ENCODE measurements at regions not wholly inside any gene's neighbourhood (a gene's known extent, or its start where the extent isn't known, plus 50 kb on each side); places are given as distances from the start of the nearest gene placed in this dataset.

- Histone ChIP-seq H3K27me3 (no peaks in the 10 kb centered on the region), H3K9me3 (no peaks in the 10 kb centered on the region), H3K4me1 (ENCODE audit: control insufficient read depth in 1 of 2, insufficient read depth in 1 of 2, low read depth in 1 of 2, low read length in 1 of 2) (no peaks in the 10 kb centered on the region), H3K36me3 (no peaks in the 10 kb centered on the region), H3K4me3 (ENCODE audit: low read depth in 1 of 2, low read length in 1 of 2) (no peak overlapping the region), H3K27ac (no peak overlapping the region)
- no peak for TF ChIP-seq CTCF (IDR thresholded peaks at IDR 0.05)
Observed at GRCh38 chr6:44725070-44725469, 337.6 kb downstream of the CDC5L start.

GRCh38 chr6:44727651-44728630, 340.4 kb downstream of the CDC5L start:
- no peaks in the 10 kb centered on the region for H3K4me1 ChIP-seq (ENCODE audit: control insufficient read depth in 1 of 2, insufficient read depth in 1 of 2, low read depth in 1 of 2, low read length in 1 of 2)
- no peaks in the 10 kb centered on the region for H3K27me3 ChIP-seq
- no peak overlapping the region for H3K27ac ChIP-seq
- no peak for TF ChIP-seq CTCF (IDR thresholded peaks at IDR 0.05)
- H3K9me3 ChIP-seq: no peaks in the 10 kb centered on the region
- H3K36me3 ChIP-seq: no peaks in the 10 kb centered on the region
- no peak overlapping the region for H3K4me3 ChIP-seq (ENCODE audit: low read depth in 1 of 2, low read length in 1 of 2)

- TF ChIP-seq CTCF (IDR thresholded peaks at IDR 0.05): no peak
- H3K27ac ChIP-seq: no peak overlapping the region
- no peak overlapping the region for H3K4me3 ChIP-seq (ENCODE audit: low read depth in 1 of 2, low read length in 1 of 2)
Observed at GRCh38 chr6:44730771-44731391, 343.4 kb downstream of the CDC5L start.

GRCh38 chr6:44731485-44732095, 344.1 kb downstream of the CDC5L start:
- Histone ChIP-seq H3K27me3 (no peaks in the 10 kb centered on the region), H3K27ac (no peak overlapping the region), H3K9me3 (no peaks in the 10 kb centered on the region), H3K4me1 (ENCODE audit: control insufficient read depth in 1 of 2, insufficient read depth in 1 of 2, low read depth in 1 of 2, low read length in 1 of 2) (no peaks in the 10 kb centered on the region), H3K36me3 (no peaks in the 10 kb centered on the region), H3K4me3 (ENCODE audit: low read depth in 1 of 2, low read length in 1 of 2) (no peak overlapping the region)
- TF ChIP-seq CTCF (IDR thresholded peaks at IDR 0.05): no peak

More at GRCh38 chr6:44730771-44731391, 343.4 kb downstream of the CDC5L start:
- H3K36me3 ChIP-seq: no peaks in the 10 kb centered on the region
- H3K27me3 ChIP-seq: no peaks in the 10 kb centered on the region
- no peaks in the 10 kb centered on the region for H3K4me1 ChIP-seq (ENCODE audit: control insufficient read depth in 1 of 2, insufficient read depth in 1 of 2, low read depth in 1 of 2, low read length in 1 of 2)
- no peaks in the 10 kb centered on the region for H3K9me3 ChIP-seq

GRCh38 chr6:44732243-44732642, 344.7 kb downstream of the CDC5L start:
- Histone ChIP-seq H3K27ac (no peak overlapping the region), H3K36me3 (no peaks in the 10 kb centered on the region), H3K4me3 (ENCODE audit: low read depth in 1 of 2, low read length in 1 of 2) (no peak overlapping the region), H3K27me3 (no peaks in the 10 kb centered on the region), H3K4me1 (ENCODE audit: control insufficient read depth in 1 of 2, insufficient read depth in 1 of 2, low read depth in 1 of 2, low read length in 1 of 2) (no peaks in the 10 kb centered on the region), H3K9me3 (no peaks in the 10 kb centered on the region)
- no peak for TF ChIP-seq CTCF (IDR thresholded peaks at IDR 0.05)
